IMR-90 (cell line): ENCODE measurements at regions not wholly inside any gene's neighbourhood (a gene's known extent, or its start where the extent isn't known, plus 50 kb on each side); places are given as distances from the start of the nearest gene placed in this dataset.

Source experiments
- ATAC-seq: fragments of 200-7000 bp; cut with Tn5 transposase; 2 replicates; pipeline ENCODE4 v1.9.1; 2020; ENCODE audit warnings: low read depth, mild to moderate bottlenecking, moderate library complexity
- BruUV-seq: library from RNA; stranded (reverse); fragments of 400-500 nt; replicated peaks from 2 replicates; lab custom pipeline; 2021; lab: Mats Ljungman, UMichigan
- CTCF ChIA-PET: fragments of 300-600 bp; formaldehyde crosslinking; extraction: SDS; loops from one replicate; lab custom pipeline; 2021; ENCODE audit warnings: antibody characterized with exemption; lab: Yijun Ruan, JAX
- POLR2A ChIA-PET: fragments of 300-600 bp; sonication (Branson Sonifier 250); formaldehyde crosslinking; loops from one replicate; lab custom pipeline; 2022; ENCODE audit warnings: antibody characterized with exemption; ENCODE audit not compliant: unreplicated experiment; lab: Charles Lee
- DNase-seq: peaks from one replicate; pipeline ENCODE4 v3.0.0; 2013
- H2AFZ ChIP-seq: replicated peaks from 2 replicates; pipeline ENCODE3; 2013; ENCODE audit warnings: low read length, mild to moderate bottlenecking; ENCODE audit not compliant: poor library complexity
- H2AK5ac ChIP-seq: 2 replicates; pipeline ENCODE4 v1.6.1; 2013; ENCODE audit warnings: low read depth, low read length, inconsistent platforms
- H2AK9ac ChIP-seq: replicated peaks from 2 replicates; pipeline ENCODE3; 2013; ENCODE audit warnings: mild to moderate bottlenecking, low read depth, low read length, moderate library complexity; ENCODE audit not compliant: poor library complexity
- H2BK120ac ChIP-seq: 2 replicates; pipeline ENCODE4 v1.6.1; 2013; ENCODE audit warnings: low read depth, low read length, inconsistent platforms
- H2BK15ac ChIP-seq: 3 replicates; pipeline ENCODE4 v1.6.1; 2013; ENCODE audit warnings: low read depth, low read length, inconsistent platforms
- H2BK20ac ChIP-seq: 2 replicates; pipeline ENCODE4 v1.6.1; 2013; ENCODE audit warnings: low read depth, mild to moderate bottlenecking, inconsistent platforms, low read length, moderate library complexity
- H2BK5ac ChIP-seq: 2 replicates; pipeline ENCODE4 v1.6.1; 2013; ENCODE audit warnings: mild to moderate bottlenecking, low read depth, low read length, inconsistent platforms; ENCODE audit not compliant: poor library complexity, severe bottlenecking
- H3K14ac ChIP-seq: replicated peaks from 2 replicates; pipeline ENCODE4 v1.6.1; 2013; ENCODE audit warnings: low read depth, low read length, inconsistent platforms
- H3K18ac ChIP-seq: 2 replicates; pipeline ENCODE4 v1.6.1; 2013; ENCODE audit warnings: low read depth, low read length, control low read depth
- H3K23ac ChIP-seq: 2 replicates; pipeline ENCODE4 v1.6.1; 2013; ENCODE audit warnings: low read depth, low read length, inconsistent platforms
- H3K27ac ChIP-seq: 2 replicates; pipeline ENCODE4 v1.5.1; 2013; ENCODE audit warnings: mild to moderate bottlenecking, control low read depth, low read length; ENCODE audit not compliant: insufficient read depth
- H3K27me3 ChIP-seq: 2 replicates; pipeline ENCODE4 v1.6.1; 2013; ENCODE audit warnings: low read length; ENCODE audit not compliant: control insufficient read depth, insufficient read depth
- H3K36me3 ChIP-seq: 2 replicates; pipeline ENCODE4 v1.6.1; 2013; ENCODE audit warnings: low read length, mixed read lengths; ENCODE audit not compliant: control insufficient read depth, insufficient read depth
- H3K4ac ChIP-seq: 2 replicates; pipeline ENCODE4 v1.6.1; 2013; ENCODE audit warnings: low read depth, low read length, inconsistent platforms
- H3K4me1 ChIP-seq: 2 replicates; pipeline ENCODE4 v1.6.1; 2013; ENCODE audit warnings: low read length, mixed read lengths; ENCODE audit not compliant: control insufficient read depth, insufficient read depth
- H3K4me2 ChIP-seq: 2 replicates; pipeline ENCODE4 v1.6.1; 2013; ENCODE audit warnings: low read depth, mild to moderate bottlenecking, control low read depth, low read length, moderate library complexity
- H3K4me3 ChIP-seq: 2 replicates; pipeline ENCODE4 v1.5.1; 2013; ENCODE audit warnings: low read depth, mild to moderate bottlenecking, control low read depth, low read length, moderate library complexity; ENCODE audit not compliant: insufficient read depth
- H3K56ac ChIP-seq: 2 replicates; pipeline ENCODE4 v1.6.1; 2013; ENCODE audit warnings: low read length, inconsistent platforms; ENCODE audit not compliant: insufficient read depth; ENCODE audit errors: extremely low read depth
- H3K79me1 ChIP-seq, 2 experiments: 2 replicates each; pipeline ENCODE4 v1.6.1; 2013; ENCODE audit warnings: low read length in 2 of 2, inconsistent platforms in 1 of 2, low read depth in 1 of 2
- H3K9ac ChIP-seq: 2 replicates; pipeline ENCODE4 v1.6.1; 2013; ENCODE audit warnings: low read depth, low read length, control low read depth
- H3K9me1 ChIP-seq: 2 replicates; pipeline ENCODE4 v1.6.1; 2013; ENCODE audit warnings: low read length, inconsistent platforms; ENCODE audit not compliant: insufficient read depth
- H3K9me3 ChIP-seq: 2 replicates; pipeline ENCODE4 v1.6.1; 2013; ENCODE audit warnings: low read length; ENCODE audit not compliant: control insufficient read depth, insufficient read depth
- H4K20me1 ChIP-seq: 2 replicates; pipeline ENCODE4 v1.6.1; 2013; ENCODE audit warnings: low read length, inconsistent platforms; ENCODE audit not compliant: insufficient read depth
- H4K5ac ChIP-seq: 2 replicates; pipeline ENCODE4 v1.6.1; 2013; ENCODE audit warnings: mild to moderate bottlenecking, low read depth, low read length, control low read depth
- H4K8ac ChIP-seq, 2 experiments: 2 replicates each; pipeline ENCODE4 v1.6.1; 2013; ENCODE audit warnings: low read depth in 2 of 2, low read length in 2 of 2, control low read depth in 1 of 2, inconsistent platforms in 1 of 2
- H4K91ac ChIP-seq: 2 replicates; pipeline ENCODE4 v1.6.1; 2013; ENCODE audit warnings: low read depth, low read length, inconsistent platforms; ENCODE audit not compliant: insufficient read depth
- BHLHE40 ChIP-seq: fragments of 150-350 bp; IDR thresholded peaks from 2 replicates; pipeline ENCODE4 v1.6.1; 2016; ENCODE audit warnings: mild to moderate bottlenecking, low read depth, low read length
- CEBPB ChIP-seq: IDR thresholded peaks from 2 replicates; pipeline ENCODE4 v1.6.1; 2012; ENCODE audit warnings: low read depth, low read length, improper control_type of control experiment
- CTCF ChIP-seq: conservative IDR thresholded peaks from 2 replicates; pipeline ENCODE4 v1.5.1; 2012; ENCODE audit warnings: mild to moderate bottlenecking, low read depth, low read length, improper control_type of control experiment
- ELK1 ChIP-seq: fragments of 150-350 bp; IDR thresholded peaks from 2 replicates; pipeline ENCODE4 v1.6.1; 2016; ENCODE audit warnings: low read depth, mild to moderate bottlenecking, low read length, moderate library complexity, borderline replicate concordance
- FOS ChIP-seq: fragments of 150-350 bp; IDR thresholded peaks from 2 replicates; pipeline ENCODE4 v1.6.1; 2016; ENCODE audit warnings: low read depth, low read length
- MAFK ChIP-seq: IDR thresholded peaks from 2 replicates; pipeline ENCODE4 v1.6.1; 2012; ENCODE audit warnings: low read depth, low read length, improper control_type of control experiment
- MAZ ChIP-seq: IDR thresholded peaks from 2 replicates; pipeline ENCODE4 v1.6.1; 2012; ENCODE audit warnings: low read depth, mild to moderate bottlenecking, low read length, improper control_type of control experiment, moderate library complexity, borderline replicate concordance
- MXI1 ChIP-seq: IDR thresholded peaks from 2 replicates; pipeline ENCODE4 v1.6.1; 2012; ENCODE audit warnings: low read depth, mild to moderate bottlenecking, low read length, moderate library complexity, borderline replicate concordance
- NFE2L2 ChIP-seq: fragments of 150-350 bp; IDR thresholded peaks from 2 replicates; pipeline ENCODE4 v1.6.1; 2016; ENCODE audit warnings: low read depth, mild to moderate bottlenecking, low read length
- POLR2A ChIP-seq: IDR thresholded peaks from 2 replicates; pipeline ENCODE4 v1.6.1; 2012; ENCODE audit warnings: mild to moderate bottlenecking, low read depth, low read length
- RAD21 ChIP-seq: IDR thresholded peaks from 2 replicates; pipeline ENCODE4 v1.6.1; 2012; ENCODE audit warnings: low read length, improper control_type of control experiment
- RFX5 ChIP-seq: IDR thresholded peaks from 2 replicates; pipeline ENCODE4 v1.8.0; 2012; ENCODE audit warnings: low read depth, mild to moderate bottlenecking, low read length, moderate library complexity
- SMC3 ChIP-seq: fragments of 150-350 bp; IDR thresholded peaks from 2 replicates; pipeline ENCODE4 v1.6.1; 2016; ENCODE audit warnings: low read depth, mild to moderate bottlenecking, antibody characterized with exemption, low read length, moderate library complexity
- USF2 ChIP-seq: fragments of 150-350 bp; IDR thresholded peaks from 2 replicates; pipeline ENCODE4 v1.6.1; 2017; ENCODE audit warnings: mild to moderate bottlenecking, antibody characterized with exemption, low read length, low read depth
- WGBS, 2 experiments: methylation state at CpG; one replicate each; pipeline versions ENCODE4 v1.1.5 to v1.1.7; 2013; ENCODE audit warnings: missing lambda C conversion rate in 2 of 2; ENCODE audit not compliant: insufficient read length in 1 of 2; ENCODE audit errors: extremely low coverage in 2 of 2; 5-methylcytosine and 5-hydroxymethylcytosine counted together
- dilution Hi-C: fragments of 300-500 bp; cut with HindIII; formaldehyde crosslinking; loops from one replicate; pipeline ENCODE4 v1.14.3; 2018; ENCODE audit warnings: low sequenced_read_pairs; ENCODE audit not compliant: unreplicated experiment
- in situ Hi-C: fragments of 300-500 bp; cut with MboI; formaldehyde crosslinking; loops from 3 replicates; pipeline ENCODE4 v1.14.3; 2019; ENCODE audit warnings: low sequenced_read_pairs, inconsistent platforms, mixed read lengths
- intact Hi-C: fragments of 100-400 bp; cut with micrococcal nuclease; formaldehyde crosslinking; loops from 2 replicates; pipeline ENCODE4 v1.10.0; 2022

- TF ChIP-seq USF2 = no peak
- no peak for TF ChIP-seq MAZ
Observed at GRCh38 chr2:8095978-8096377, 585.9 kb upstream of the ID2 start (continued).

- H4K91ac ChIP-seq = no peak overlapping the region
- no peak overlapping the region for H3K23ac ChIP-seq
- H3K9me1 ChIP-seq = no peaks in the 10 kb centered on the region; the same call in 1 of the 2 replicates
- H3K36me3 ChIP-seq = no peaks in the 10 kb centered on the region
- H2AK9ac ChIP-seq = no peak overlapping the region
- no peak overlapping the region for H3K14ac ChIP-seq
- no peak overlapping the region for H4K8ac ChIP-seq
- ChIA-PET POLR2A (no interaction called here), CTCF (no interaction called here)
- no peak overlapping the region for H3K56ac ChIP-seq
- no TSS peak for BruUV-seq
- DNase-seq = no peak
- no peak overlapping the region for H3K4ac ChIP-seq
- H3K4me3 ChIP-seq = no peak overlapping the region
- no peak overlapping the region for H3K27ac ChIP-seq
- H3K4me2 ChIP-seq = no peak overlapping the region
- H2BK15ac ChIP-seq = no peak overlapping the region
- dilution Hi-C loops = no loop called here
- WGBS, 2 experiments = no CpG with 5 or more reads among the region's 1 CpG
- intact Hi-C loops = no loop called here
- H3K9me3 ChIP-seq = no peaks in the 10 kb centered on the region
- H4K5ac ChIP-seq = no peak overlapping the region
- in situ Hi-C loops = no loop called here
- no peaks in the 10 kb centered on the region for H3K4me1 ChIP-seq
- H2BK5ac ChIP-seq = no peak overlapping the region
- ATAC-seq = no peak
- H3K27me3 ChIP-seq = no peaks in the 10 kb centered on the region
- no peaks in the 10 kb centered on the region for H3K79me1 ChIP-seq
- no peak overlapping the region for H2AFZ ChIP-seq
- no peak overlapping the region for H3K9ac ChIP-seq
- no peak overlapping the region for H2BK120ac ChIP-seq
- H2AK5ac ChIP-seq = no peak overlapping the region
- no peaks in the 10 kb centered on the region for H4K20me1 ChIP-seq
- H3K18ac ChIP-seq = no peak overlapping the region
- no peak overlapping the region for H2BK20ac ChIP-seq
- TF ChIP-seq ELK1 (no peak), SMC3 (no peak), MAFK (no peak), USF2 (no peak), CTCF (no peak), NFE2L2 (no peak), MAZ (no peak), FOS (no peak), BHLHE40 (no peak), RAD21 (no peak), CEBPB (no peak), MXI1 (no peak), RFX5 (no peak), POLR2A (no peak)
Observed at GRCh38 chr2:8096484-8096883, 585.4 kb upstream of the ID2 start.
